Ovary (tissue), 3 donors: ENCODE measurements at regions not wholly inside any gene's neighbourhood (a gene's known extent, or its start where the extent isn't known, plus 50 kb on each side); places are given as distances from the start of the nearest gene placed in this dataset.

Experiments
- CTCF ChIP-seq, 3 donors: fragments of 450-650 bp in 2 of 3; fragments of 200-600 bp in 1 of 3; IDR thresholded peaks; one replicate each; pipeline versions ENCODE4 v1.5.1 to v1.8.0; 2016 to 2022; ENCODE audit warnings: antibody characterized with exemption in 3 of 3, mild to moderate bottlenecking in 1 of 3
- EP300 ChIP-seq: sonication (generic); formaldehyde crosslinking; IDR thresholded peaks from one replicate; pipeline ENCODE4 v1.6.1; 2017; ENCODE audit warnings: antibody characterized with exemption
- POLR2A ChIP-seq: fragments of 450-650 bp; IDR thresholded peaks from one replicate; pipeline ENCODE4 v1.6.1; 2017; ENCODE audit warnings: antibody characterized with exemption, mild to moderate bottlenecking, moderate library complexity
- donor health status: DM: no; HTN: no; CAD: no.

- TF ChIP-seq POLR2A (no peak), CTCF (IDR thresholded peaks at IDR 0.05) (no peak), EP300 (no peak)
Measured at GRCh38 chr7:131904760-131905327, 348.4 kb upstream of the PODXL start.
